Fibroblast of villous mesenchyme (primary cell): ENCODE measurements at regions not wholly inside any gene's neighbourhood (a gene's known extent, or its start where the extent isn't known, plus 50 kb on each side); places are given as distances from the start of the nearest gene placed in this dataset.

Experiments
- DNase-seq: peaks from one replicate; pipeline ENCODE4 v3.0.0-alpha.2; 2010; ENCODE audit warnings: low read depth
- H3K4me3 ChIP-seq: 2 replicates; pipeline ENCODE4 v1.5.1; 2011; ENCODE audit warnings: low read depth, mild to moderate bottlenecking, low read length
- TF ChIP-seq, protein P1 (sequence below): IDR thresholded peaks from 2 replicates; pipeline ENCODE4 v1.5.1; 2012; ENCODE audit warnings: low read depth, mild to moderate bottlenecking, low read length; ENCODE audit not compliant: insufficient read depth

DNA sequence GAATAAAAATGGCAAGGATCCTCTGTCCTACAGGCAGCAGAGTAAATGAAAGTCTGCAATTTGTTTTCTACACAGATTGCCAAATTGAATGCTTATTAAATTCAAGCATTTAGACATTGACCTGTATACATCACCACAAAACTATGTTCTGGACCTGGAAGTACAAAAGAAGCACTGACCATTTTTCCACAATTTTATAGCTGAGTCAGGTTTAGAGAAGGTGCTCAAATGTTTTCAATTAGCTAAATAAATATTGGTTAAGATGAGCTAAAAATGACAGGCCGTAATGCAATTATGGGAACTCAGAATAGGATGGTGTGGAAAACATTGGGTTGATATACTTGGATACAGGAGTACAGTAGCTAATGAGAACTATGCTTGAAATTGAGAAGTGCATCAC, 490.7 kb upstream of the MEIS1 start:
- DNase-seq: no peak
- TF ChIP-seq, protein P1, sequence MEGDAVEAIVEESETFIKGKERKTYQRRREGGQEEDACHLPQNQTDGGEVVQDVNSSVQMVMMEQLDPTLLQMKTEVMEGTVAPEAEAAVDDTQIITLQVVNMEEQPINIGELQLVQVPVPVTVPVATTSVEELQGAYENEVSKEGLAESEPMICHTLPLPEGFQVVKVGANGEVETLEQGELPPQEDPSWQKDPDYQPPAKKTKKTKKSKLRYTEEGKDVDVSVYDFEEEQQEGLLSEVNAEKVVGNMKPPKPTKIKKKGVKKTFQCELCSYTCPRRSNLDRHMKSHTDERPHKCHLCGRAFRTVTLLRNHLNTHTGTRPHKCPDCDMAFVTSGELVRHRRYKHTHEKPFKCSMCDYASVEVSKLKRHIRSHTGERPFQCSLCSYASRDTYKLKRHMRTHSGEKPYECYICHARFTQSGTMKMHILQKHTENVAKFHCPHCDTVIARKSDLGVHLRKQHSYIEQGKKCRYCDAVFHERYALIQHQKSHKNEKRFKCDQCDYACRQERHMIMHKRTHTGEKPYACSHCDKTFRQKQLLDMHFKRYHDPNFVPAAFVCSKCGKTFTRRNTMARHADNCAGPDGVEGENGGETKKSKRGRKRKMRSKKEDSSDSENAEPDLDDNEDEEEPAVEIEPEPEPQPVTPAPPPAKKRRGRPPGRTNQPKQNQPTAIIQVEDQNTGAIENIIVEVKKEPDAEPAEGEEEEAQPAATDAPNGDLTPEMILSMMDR: no peak

DNA sequence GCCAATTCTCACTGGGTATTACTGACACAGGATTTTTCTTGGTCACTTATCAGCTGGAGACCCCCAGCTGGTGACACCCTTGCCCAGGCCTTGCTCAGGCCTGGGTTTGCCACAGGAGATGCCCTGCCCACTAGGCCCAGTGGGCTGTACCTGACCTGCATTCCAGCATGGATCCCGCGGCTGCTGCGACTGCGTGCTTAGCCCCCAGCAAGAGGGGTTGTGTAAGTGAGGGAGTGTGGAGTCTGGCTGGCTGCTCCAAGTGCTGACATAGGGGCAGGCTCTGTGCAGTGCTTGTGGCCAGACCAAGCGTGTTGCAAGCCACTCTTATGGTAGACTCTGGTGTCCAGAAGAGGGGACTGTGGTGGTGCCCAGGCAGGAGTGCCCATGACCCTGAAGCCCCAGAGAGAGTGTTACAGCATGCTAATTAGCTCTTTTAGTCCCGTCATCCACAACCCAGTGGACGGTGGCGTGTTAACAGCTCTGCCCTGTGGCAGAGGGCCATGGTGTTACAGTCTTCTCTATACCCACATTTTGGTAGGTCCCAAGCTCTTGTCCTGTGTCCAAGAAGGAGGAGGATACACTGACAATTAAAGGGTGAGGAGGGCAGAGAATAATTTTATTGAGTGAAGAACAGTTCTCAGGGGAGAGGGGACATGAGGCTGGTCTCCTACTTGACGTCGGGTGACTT, 491.7 kb upstream of the MEIS1 start:
- TF ChIP-seq, protein P1: no peak
- DNase-seq: no peak

More for the DNA sequence above, 490.7 kb upstream of the MEIS1 start:
- H3K4me3 ChIP-seq: no peak overlapping the region

DNA sequence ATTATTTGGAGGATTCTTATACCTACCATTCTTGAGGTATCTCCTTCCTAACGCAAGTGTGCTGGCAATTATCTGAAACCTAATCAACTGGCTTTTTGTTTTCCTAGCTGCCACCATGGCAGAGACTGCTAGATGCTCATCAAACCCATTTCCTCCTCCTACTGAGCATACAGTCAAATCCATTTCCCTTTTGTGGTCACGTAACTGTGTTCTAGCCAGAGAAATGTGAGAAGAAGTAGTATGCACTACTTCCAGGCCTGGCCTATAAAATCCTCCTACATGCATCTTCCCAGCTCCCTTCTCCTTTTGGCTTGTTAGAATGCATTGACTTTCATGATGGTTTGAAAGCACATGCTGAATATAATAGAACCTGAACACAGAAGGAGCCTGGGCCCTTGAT, 494.1 kb upstream of the MEIS1 start:
- no peak for DNase-seq
- H3K4me3 ChIP-seq: no peak overlapping the region
- TF ChIP-seq, protein P1: no peak

More for the DNA sequence above, 491.7 kb upstream of the MEIS1 start:
- H3K4me3 ChIP-seq: no peak overlapping the region

DNA sequence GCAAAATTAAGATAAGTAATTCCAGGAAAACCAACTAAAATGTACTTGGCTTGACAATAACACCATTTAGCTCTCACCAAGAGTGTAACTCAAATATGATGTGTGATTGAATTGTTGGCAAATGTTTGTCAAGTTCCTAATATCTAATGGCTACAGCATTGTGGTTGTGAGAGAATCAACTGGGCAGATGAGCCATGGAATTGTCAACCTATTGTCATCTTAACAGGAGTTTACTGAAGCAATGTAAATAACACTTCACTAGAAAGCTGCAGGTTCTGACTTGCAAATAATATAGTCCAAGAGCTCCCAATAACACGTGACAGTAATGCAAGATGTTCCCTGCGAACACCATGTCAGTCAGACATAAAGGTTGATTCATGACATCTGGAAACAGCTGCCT, 495.2 kb upstream of the MEIS1 start:
- H3K4me3 ChIP-seq: no peak overlapping the region
- no peak for DNase-seq
- TF ChIP-seq, protein P1: no peak

DNA sequence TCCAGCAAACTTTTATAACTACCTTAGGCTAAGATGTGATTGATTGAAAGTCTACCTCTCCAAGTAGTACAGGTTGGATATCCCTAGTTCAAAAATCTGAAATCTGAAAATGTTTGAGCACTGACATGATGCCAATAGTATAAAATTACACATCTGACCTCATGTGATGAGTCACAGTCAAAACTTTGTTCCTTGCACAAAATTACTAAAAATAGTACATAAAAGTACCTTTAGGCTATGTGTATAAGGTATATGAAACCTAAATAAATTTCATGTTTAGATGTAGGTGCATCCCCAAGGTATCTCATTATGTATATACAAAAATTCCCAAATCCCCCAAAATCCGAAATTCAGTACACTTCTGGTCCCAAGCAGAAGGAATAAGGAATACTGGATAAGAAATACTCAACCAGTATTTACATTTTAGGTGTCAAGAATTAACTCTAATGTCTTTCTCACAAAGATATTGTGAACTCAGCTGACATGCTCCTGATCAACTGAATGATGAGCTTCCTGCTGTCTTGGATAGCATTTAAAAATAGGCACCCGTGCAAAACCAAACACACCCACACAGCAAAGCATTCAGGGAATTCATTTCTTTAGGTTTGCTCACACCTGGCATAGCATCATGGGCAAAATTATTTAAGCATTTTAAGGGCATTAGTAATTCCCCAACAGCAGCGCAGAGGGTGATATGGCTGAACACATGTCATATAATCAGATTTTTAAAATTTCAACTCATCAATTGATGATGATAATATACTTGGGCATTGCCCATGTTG, 497.4 kb upstream of the MEIS1 start:
- TF ChIP-seq, protein P1: no peak
- no peak for DNase-seq
- no peak overlapping the region for H3K4me3 ChIP-seq

DNA sequence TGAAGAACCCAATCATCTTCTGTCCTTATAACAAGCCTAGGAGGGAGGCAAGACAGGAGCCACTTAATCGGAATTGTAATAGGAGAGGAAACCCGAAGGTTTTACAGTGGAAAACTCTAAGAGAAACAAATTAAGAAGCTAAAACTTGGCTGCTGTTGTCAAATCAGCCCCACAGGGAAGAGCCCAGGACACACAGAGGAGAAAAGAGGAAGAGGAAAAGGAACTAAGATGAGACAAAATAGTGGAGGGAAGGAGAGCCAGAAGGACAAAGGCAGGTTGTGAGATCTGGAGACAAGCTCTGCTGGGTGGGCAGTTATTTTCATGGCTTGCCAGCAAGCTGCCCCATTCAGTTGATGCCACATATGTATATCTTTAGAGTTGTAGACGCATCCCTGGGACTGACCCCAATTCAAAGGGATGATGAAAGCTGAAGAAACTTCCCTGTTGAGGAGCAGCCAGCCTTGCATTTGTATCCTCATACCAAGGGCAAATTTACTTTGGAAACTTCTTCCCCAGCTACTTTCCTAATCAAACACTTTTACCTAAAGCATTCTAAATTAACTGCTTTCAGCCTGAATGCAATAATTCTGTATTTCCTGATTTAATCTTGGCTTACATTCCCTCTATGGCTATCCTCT, 499.8 kb upstream of the MEIS1 start:
- TF ChIP-seq, protein P1: no peak
- no peak overlapping the region for H3K4me3 ChIP-seq
- DNase-seq: no peak
